HG03520 (cell line): ENCODE measurements at regions not wholly inside any gene's neighbourhood (a gene's known extent, or its start where the extent isn't known, plus 50 kb on each side); places are given as distances from the start of the nearest gene placed in this dataset.

Experiments used
- ATAC-seq: cut with Tn5 transposase; IDR thresholded peaks from one replicate; pipeline ENCODE4 v1.9.1; 2021; ENCODE audit warnings: mild to moderate bottlenecking, moderate library complexity; ENCODE audit not compliant: unreplicated experiment

GRCh38 chr9:80952363-80952922 is 736.9 kb downstream of the TLE1 start:
- ATAC-seq, result no peak

GRCh38 chr9:80951675-80952074 is 737.7 kb downstream of the TLE1 start:
- ATAC-seq, result no peak

- no peak for ATAC-seq
These were observed 740.5 kb downstream of the TLE1 start for GRCh38 chr9:80948876-80949275.

- ATAC-seq, result no peak
These were observed 741.3 kb downstream of the TLE1 start for GRCh38 chr9:80948066-80948465.

GRCh38 chr9:80946496-80947170 is 742.7 kb downstream of the TLE1 start:
- no peak for ATAC-seq

GRCh38 chr9:80945436-80945835 is 743.9 kb downstream of the TLE1 start:
- ATAC-seq, result no peak

GRCh38 chr9:80937645-80938044 is 751.7 kb downstream of the TLE1 start:
- ATAC-seq, result no peak

GRCh38 chr9:80934095-80934494 is 755.3 kb downstream of the TLE1 start:
- ATAC-seq, result no peak

GRCh38 chr9:80932947-80933780 is 756.2 kb downstream of the TLE1 start:
- no peak for ATAC-seq

GRCh38 chr9:80932181-80932580 is 757.2 kb downstream of the TLE1 start:
- no peak for ATAC-seq

- ATAC-seq, result no peak
These were observed 758.2 kb downstream of the TLE1 start for GRCh38 chr9:80931163-80931562.

- ATAC-seq, result no peak
These were observed 760.6 kb downstream of the TLE1 start for GRCh38 chr9:80928697-80929096.

GRCh38 chr9:80926611-80927010 is 762.7 kb downstream of the TLE1 start:
- no peak for ATAC-seq

GRCh38 chr9:80922544-80922943 is 766.8 kb downstream of the TLE1 start:
- ATAC-seq, result no peak

- ATAC-seq, result no peak
These were observed 782.6 kb downstream of the TLE1 start for GRCh38 chr9:80906728-80907127.

- no peak for ATAC-seq
These were observed 790.1 kb downstream of the TLE1 start for GRCh38 chr9:80899208-80899607.

GRCh38 chr9:80893190-80893589 is 796.2 kb downstream of the TLE1 start:
- no peak for ATAC-seq

- no peak for ATAC-seq
These were observed 796.6 kb downstream of the TLE1 start for GRCh38 chr9:80892703-80893102.

- no peak for ATAC-seq
These were observed 799.2 kb downstream of the TLE1 start for GRCh38 chr9:80890124-80890523.

- no peak for ATAC-seq
These were observed 803.5 kb downstream of the TLE1 start for GRCh38 chr9:80885894-80886293.

GRCh38 chr9:80883826-80884579 is 805.3 kb downstream of the TLE1 start:
- ATAC-seq, result no peak
